ENCODE measurements at regions not wholly inside any gene's neighbourhood (a gene's known extent, or its start where the extent isn't known, plus 50 kb on each side); places are given as distances from the start of the nearest gene placed in this dataset.

DNA sequence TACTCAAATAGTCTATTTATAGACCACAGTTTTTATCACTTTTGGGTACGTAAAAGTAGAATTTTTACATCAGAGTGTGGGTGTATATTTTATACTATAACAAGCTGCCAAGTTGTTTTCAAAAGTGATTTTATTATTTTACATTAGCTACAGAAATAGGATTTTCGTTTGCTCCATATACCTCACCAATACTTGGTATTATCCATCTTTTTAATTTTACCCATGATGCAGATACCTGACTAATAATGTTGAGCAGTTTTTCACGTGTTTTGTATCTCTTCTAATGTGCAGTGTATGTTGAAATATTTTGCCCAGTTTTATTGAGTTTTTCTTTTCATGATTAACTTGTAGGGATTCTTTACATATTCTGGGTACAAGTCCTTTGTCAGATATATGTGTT, 379.8 kb downstream of the MATN1 start:
- no peak overlapping the region for H3K4me3 ChIP-seq (ENCODE audit: low read depth, low read length)
- DNase-seq (ENCODE audit: low read depth): no peak
- TF ChIP-seq MYC (IDR thresholded peaks at IDR 0.05; ENCODE audit: low read depth, low read length): no peak

DNA sequence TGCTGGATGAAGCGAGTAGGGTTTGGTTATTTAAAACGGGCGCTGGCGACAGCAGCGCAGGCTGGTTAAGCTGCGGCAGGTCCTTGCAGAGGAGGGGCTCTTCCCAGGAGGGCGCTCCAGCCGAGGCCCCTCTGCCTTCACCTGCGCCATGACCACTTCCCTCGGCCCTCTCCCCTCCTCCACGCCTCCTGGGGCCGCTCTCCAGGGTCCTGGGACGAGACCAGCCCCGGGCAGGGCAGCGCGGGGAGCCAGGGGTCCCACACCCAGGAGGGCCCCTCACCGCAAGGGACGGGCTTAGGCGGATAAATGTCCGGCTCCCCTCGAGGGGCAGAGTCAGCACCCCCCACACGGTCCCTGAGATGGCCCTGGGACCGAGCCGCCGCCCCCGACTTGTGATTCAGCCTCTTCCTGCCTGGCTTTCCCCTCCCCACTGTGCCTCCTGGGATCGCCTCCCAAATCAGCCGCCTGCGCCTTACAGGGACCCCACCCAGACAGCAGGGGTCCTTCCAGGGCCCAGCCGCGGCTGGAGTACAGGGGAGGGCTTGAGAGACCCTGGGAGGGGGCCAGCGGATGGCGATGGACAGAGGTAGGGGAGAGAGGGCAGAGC, 380.7 kb downstream of the MATN1 start:
- TF ChIP-seq, protein P1, sequence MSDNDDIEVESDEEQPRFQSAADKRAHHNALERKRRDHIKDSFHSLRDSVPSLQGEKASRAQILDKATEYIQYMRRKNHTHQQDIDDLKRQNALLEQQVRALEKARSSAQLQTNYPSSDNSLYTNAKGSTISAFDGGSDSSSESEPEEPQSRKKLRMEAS (IDR thresholded peaks at IDR 0.05; ENCODE audit: low read depth, low read length): no peak
- TF ChIP-seq, protein P2, sequence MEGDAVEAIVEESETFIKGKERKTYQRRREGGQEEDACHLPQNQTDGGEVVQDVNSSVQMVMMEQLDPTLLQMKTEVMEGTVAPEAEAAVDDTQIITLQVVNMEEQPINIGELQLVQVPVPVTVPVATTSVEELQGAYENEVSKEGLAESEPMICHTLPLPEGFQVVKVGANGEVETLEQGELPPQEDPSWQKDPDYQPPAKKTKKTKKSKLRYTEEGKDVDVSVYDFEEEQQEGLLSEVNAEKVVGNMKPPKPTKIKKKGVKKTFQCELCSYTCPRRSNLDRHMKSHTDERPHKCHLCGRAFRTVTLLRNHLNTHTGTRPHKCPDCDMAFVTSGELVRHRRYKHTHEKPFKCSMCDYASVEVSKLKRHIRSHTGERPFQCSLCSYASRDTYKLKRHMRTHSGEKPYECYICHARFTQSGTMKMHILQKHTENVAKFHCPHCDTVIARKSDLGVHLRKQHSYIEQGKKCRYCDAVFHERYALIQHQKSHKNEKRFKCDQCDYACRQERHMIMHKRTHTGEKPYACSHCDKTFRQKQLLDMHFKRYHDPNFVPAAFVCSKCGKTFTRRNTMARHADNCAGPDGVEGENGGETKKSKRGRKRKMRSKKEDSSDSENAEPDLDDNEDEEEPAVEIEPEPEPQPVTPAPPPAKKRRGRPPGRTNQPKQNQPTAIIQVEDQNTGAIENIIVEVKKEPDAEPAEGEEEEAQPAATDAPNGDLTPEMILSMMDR (IDR thresholded peaks at IDR 0.05; ENCODE audit: low read depth, low read length): no peak
- TF ChIP-seq POLR2A (IDR thresholded peaks at IDR 0.05; ENCODE audit: extremely low read depth, insufficient read length): no peak
- TF ChIP-seq MYC (IDR thresholded peaks at IDR 0.05; ENCODE audit: low read depth, low read length): no peak
- DNase-seq (ENCODE audit: low read depth): no peak
- H3K4me3 ChIP-seq (ENCODE audit: low read depth, low read length): no peak overlapping the region

DNA sequence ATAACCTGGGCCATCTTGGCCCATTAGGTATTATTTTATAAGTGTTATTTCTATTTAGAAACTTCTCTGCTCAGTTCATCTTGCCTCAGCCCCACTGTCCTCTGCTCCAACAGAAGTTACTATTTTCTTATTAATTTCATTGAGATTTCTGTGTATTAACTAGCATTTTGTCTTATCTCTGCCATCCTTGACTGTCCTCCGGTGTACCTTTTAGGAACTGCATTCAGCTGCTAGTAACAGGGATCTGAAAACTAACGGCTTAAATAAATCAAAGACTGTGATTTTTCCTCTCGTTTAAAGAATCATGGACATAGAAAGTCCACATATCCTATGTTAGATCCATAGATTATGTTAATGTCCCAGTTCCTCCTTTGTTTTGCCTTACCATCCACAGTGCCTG, 382.5 kb downstream of the MATN1 start:
- no peak for TF ChIP-seq POLR2A (IDR thresholded peaks at IDR 0.05; ENCODE audit: extremely low read depth, insufficient read length)
- TF ChIP-seq, protein P1 (IDR thresholded peaks at IDR 0.05; ENCODE audit: low read depth, low read length): no peak
- no peak for TF ChIP-seq MYC (IDR thresholded peaks at IDR 0.05; ENCODE audit: low read depth, low read length)
- TF ChIP-seq, protein P2 (IDR thresholded peaks at IDR 0.05; ENCODE audit: low read depth, low read length): no peak
- no peak overlapping the region for H3K4me3 ChIP-seq (ENCODE audit: low read depth, low read length)
- no peak for DNase-seq (ENCODE audit: low read depth)

DNA sequence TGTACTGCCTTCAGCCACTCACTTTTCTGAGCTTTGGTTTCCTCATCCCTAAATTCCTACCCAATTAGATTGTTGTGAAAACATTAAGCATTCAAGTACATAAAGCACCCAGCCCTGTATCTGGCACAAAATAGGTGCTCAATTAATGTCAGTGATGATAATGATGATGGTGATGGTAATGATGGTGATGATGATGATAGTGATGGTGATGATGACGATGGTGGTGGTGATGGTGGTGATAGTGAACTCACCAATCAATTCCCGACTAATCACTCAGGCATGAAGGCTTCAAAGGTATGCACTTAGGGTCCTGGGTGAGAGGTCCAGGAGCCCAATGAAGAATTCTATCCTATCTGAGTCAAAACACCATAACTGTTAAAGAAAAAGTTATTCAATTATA, 383.5 kb downstream of the MATN1 start:
- H3K4me3 ChIP-seq (ENCODE audit: low read depth, low read length): no peak overlapping the region
- no peak for DNase-seq (ENCODE audit: low read depth)
- TF ChIP-seq MYC (IDR thresholded peaks at IDR 0.05; ENCODE audit: low read depth, low read length) (no peak), POLR2A (IDR thresholded peaks at IDR 0.05; ENCODE audit: extremely low read depth, insufficient read length) (no peak)
- TF ChIP-seq, protein P2 (IDR thresholded peaks at IDR 0.05; ENCODE audit: low read depth, low read length): no peak
- TF ChIP-seq, protein P1 (IDR thresholded peaks at IDR 0.05; ENCODE audit: low read depth, low read length): no peak

DNA sequence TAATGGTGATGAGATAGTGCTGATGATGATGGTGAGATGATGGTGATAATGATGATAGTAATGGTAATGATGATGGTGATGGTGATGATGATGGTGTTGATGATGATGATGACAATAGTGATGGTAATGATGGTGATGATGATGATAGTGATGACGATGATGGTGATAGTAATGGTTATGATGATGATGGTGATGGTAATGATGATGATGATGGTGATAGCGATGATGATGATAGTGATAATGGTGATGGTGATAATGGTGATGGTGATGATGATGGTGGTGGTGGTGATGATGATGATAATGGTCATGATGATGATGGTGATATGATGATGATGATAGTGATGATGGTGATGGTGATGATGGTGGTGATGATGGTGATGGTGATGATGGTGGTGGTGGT, 384.6 kb downstream of the MATN1 start:
- no peak for DNase-seq (ENCODE audit: low read depth)
- TF ChIP-seq, protein P2 (IDR thresholded peaks at IDR 0.05; ENCODE audit: low read depth, low read length): no peak
- no peak for TF ChIP-seq MYC (IDR thresholded peaks at IDR 0.05; ENCODE audit: low read depth, low read length)
- TF ChIP-seq, protein P1 (IDR thresholded peaks at IDR 0.05; ENCODE audit: low read depth, low read length): no peak
- no peak for TF ChIP-seq POLR2A (IDR thresholded peaks at IDR 0.05; ENCODE audit: extremely low read depth, insufficient read length)
- no peak overlapping the region for H3K4me3 ChIP-seq (ENCODE audit: low read depth, low read length)

DNA sequence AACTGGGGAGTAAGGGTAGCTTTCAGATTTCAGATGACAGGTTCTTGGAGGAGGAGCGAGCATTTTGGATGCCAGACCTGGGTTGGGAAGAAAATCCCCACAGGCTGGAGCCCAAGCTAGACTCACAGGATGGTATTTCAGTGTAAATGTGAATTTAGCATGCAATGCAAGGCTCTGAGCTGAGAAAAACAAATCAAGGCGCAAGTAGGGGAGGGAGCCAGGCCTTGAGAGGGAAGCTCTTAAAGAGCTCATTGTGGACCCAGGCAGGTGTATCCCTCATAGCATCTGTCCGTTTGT, 386.1 kb downstream of the MATN1 start:
- DNase-seq (ENCODE audit: low read depth): no peak
- TF ChIP-seq, protein P2 (IDR thresholded peaks at IDR 0.05; ENCODE audit: low read depth, low read length): no peak
- TF ChIP-seq, protein P1 (IDR thresholded peaks at IDR 0.05; ENCODE audit: low read depth, low read length): no peak
- no peak for TF ChIP-seq POLR2A (IDR thresholded peaks at IDR 0.05; ENCODE audit: extremely low read depth, insufficient read length)
- no peak for TF ChIP-seq MYC (IDR thresholded peaks at IDR 0.05; ENCODE audit: low read depth, low read length)
- H3K4me3 ChIP-seq (ENCODE audit: low read depth, low read length): no peak overlapping the region

All from NB4 (cell line).